Activated naive CD8-positive, alpha-beta T cell treated with anti-CD3 and anti-CD28 coated beads, Interleukin-2, amount 50 U/mL, for 24 hours (primary cell): ENCODE measurements at regions not wholly inside any gene's neighbourhood (a gene's known extent, or its start where the extent isn't known, plus 50 kb on each side); places are given as distances from the start of the nearest gene placed in this dataset.
"Not testable (repeated sequence)": the region's sequence is repeated elsewhere in the genome, so short reads cannot be mapped to it uniquely, and the experiment has no call there.

Experiments
- ATAC-seq: fragments of 150-1000 bp; cut with Tn5 transposase; one replicate; pipeline ENCODE4 v1.10.0; 2021
- DNase-seq: peaks from one replicate; pipeline ENCODE4 v3.0.0; 2021
- H3K27ac Mint-ChIP-seq: one replicate; pipeline ENCODE4 v1.8.0; 2021; ENCODE audit warnings: mild to moderate bottlenecking, mixed read lengths
- H3K27me3 Mint-ChIP-seq: one replicate; pipeline ENCODE4 v1.8.0; 2021; ENCODE audit warnings: mixed read lengths
- H3K36me3 Mint-ChIP-seq: one replicate; pipeline ENCODE4 v1.8.0; 2021; ENCODE audit warnings: low read depth, mixed read lengths
- H3K4me1 Mint-ChIP-seq: one replicate; pipeline ENCODE4 v1.8.0; 2021; ENCODE audit warnings: mixed read lengths
- H3K4me3 Mint-ChIP-seq: one replicate; pipeline ENCODE4 v1.8.0; 2021; ENCODE audit warnings: mild to moderate bottlenecking, moderate library complexity, mixed read lengths
- H3K9me3 Mint-ChIP-seq: one replicate; pipeline ENCODE4 v1.8.0; 2021; ENCODE audit warnings: mixed read lengths

DNA sequence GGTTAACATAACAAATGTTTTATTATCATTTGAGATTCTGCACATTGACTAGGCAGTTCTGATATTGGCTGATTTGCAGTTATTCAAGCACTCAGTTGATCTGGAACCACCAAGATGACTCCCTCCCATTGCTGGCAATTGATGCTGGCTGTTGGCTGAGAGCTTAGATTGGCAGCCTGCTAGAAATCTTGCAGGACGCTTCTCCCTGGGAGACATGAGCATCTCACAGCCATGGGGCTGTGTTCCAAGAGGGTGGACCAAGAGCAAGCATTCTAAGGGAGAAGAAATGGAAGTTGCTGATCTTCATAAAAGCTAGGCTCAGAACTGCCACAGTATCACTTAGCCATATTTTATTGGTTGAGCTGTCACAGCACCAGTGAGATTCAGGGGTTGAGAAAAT is 233.4 kb upstream of the ID4 start:
- H3K9me3 Mint-ChIP-seq, result peaks cover 1% of the 10 kb centered on the region
- no peak for ATAC-seq
- no peaks in the 10 kb centered on the region for H3K27me3 Mint-ChIP-seq
- H3K4me1 Mint-ChIP-seq, result no peaks in the 10 kb centered on the region
- H3K36me3 Mint-ChIP-seq, result no peaks in the 10 kb centered on the region
- H3K27ac Mint-ChIP-seq, result no peak overlapping the region
- no peak for DNase-seq
- no peak overlapping the region for H3K4me3 Mint-ChIP-seq

GRCh38 chr6:19605624-19606023 is 231.5 kb upstream of the ID4 start:
- DNase-seq (no peak), ATAC-seq (no peak)
- Mint-ChIP-seq H3K27ac (no peak overlapping the region), H3K27me3 (no peaks in the 10 kb centered on the region), H3K4me1 (no peaks in the 10 kb centered on the region), H3K4me3 (no peak overlapping the region), H3K36me3 (no peaks in the 10 kb centered on the region), H3K9me3 (no peaks in the 10 kb centered on the region)

GRCh38 chr6:19608546-19608945 is 228.6 kb upstream of the ID4 start:
- no peak for ATAC-seq
- Mint-ChIP-seq H3K36me3 (no peaks in the 10 kb centered on the region), H3K27ac (no peak overlapping the region), H3K4me3 (no peak overlapping the region), H3K9me3 (no peaks in the 10 kb centered on the region), H3K27me3 (no peaks in the 10 kb centered on the region), H3K4me1 (no peaks in the 10 kb centered on the region)
- DNase-seq, result no peak

- no peak overlapping the region for H3K27ac Mint-ChIP-seq
- H3K4me1 Mint-ChIP-seq, result no peaks in the 10 kb centered on the region
- no peak for ATAC-seq
- peaks cover under 1% of the 10 kb centered on the region for H3K9me3 Mint-ChIP-seq
- H3K27me3 Mint-ChIP-seq, result no peaks in the 10 kb centered on the region
- no peak overlapping the region for H3K4me3 Mint-ChIP-seq
- no peaks in the 10 kb centered on the region for H3K36me3 Mint-ChIP-seq
- DNase-seq, result no peak
Measured at GRCh38 chr6:19609972-19610641, 227.1 kb upstream of the ID4 start.

GRCh38 chr6:19612672-19613466 is 224.3 kb upstream of the ID4 start:
- ATAC-seq, H3K4me1 Mint-ChIP-seq, H3K27me3 Mint-ChIP-seq, H3K27ac Mint-ChIP-seq, H3K36me3 Mint-ChIP-seq, H3K4me3 Mint-ChIP-seq, DNase-seq: not testable (repeated sequence)
- peaks cover 17% of the 10 kb centered on the region for H3K9me3 Mint-ChIP-seq

GRCh38 chr6:19613678-19614077 is 223.5 kb upstream of the ID4 start:
- DNase-seq (no peak), ATAC-seq (no peak)
- Mint-ChIP-seq H3K27me3 (no peaks in the 10 kb centered on the region), H3K4me3 (no peak overlapping the region), H3K9me3 (peaks cover 22% of the 10 kb centered on the region), H3K27ac (no peak overlapping the region), H3K4me1 (no peaks in the 10 kb centered on the region), H3K36me3 (no peaks in the 10 kb centered on the region)

- Mint-ChIP-seq H3K27me3 (no peaks in the 10 kb centered on the region), H3K4me1 (no peaks in the 10 kb centered on the region), H3K36me3 (no peaks in the 10 kb centered on the region), H3K27ac (no peak overlapping the region), H3K4me3 (no peak overlapping the region), H3K9me3 (peaks cover 22% of the 10 kb centered on the region)
- ATAC-seq (no peak), DNase-seq (no peak)
Measured at GRCh38 chr6:19616022-19616421, 221.1 kb upstream of the ID4 start.

DNA sequence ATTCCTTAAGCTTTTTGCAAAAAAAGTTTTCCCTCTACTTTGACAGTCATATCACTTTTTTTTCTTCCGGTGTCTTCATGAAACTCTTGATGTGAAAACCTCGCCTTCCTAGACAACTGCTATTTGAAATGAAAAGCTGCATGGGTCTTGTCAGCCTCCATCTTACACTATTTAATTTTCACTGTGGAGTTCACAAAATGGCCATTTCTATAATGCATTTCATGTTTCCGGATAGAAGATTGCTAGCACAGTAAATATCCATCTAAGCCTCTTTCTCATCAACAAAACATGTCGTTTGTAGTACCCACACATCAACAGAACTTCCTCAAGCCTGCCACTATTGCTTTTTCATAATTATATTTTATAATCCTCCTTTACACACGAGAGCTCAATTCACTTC is 204.9 kb upstream of the ID4 start:
- no peaks in the 10 kb centered on the region for H3K36me3 Mint-ChIP-seq
- ATAC-seq (no peak), DNase-seq (no peak)
- no peaks in the 10 kb centered on the region for H3K27me3 Mint-ChIP-seq
- H3K27ac Mint-ChIP-seq, result no peak overlapping the region
- no peaks in the 10 kb centered on the region for H3K4me1 Mint-ChIP-seq
- H3K9me3 Mint-ChIP-seq, result no peaks in the 10 kb centered on the region
- H3K4me3 Mint-ChIP-seq, result no peak overlapping the region

DNA sequence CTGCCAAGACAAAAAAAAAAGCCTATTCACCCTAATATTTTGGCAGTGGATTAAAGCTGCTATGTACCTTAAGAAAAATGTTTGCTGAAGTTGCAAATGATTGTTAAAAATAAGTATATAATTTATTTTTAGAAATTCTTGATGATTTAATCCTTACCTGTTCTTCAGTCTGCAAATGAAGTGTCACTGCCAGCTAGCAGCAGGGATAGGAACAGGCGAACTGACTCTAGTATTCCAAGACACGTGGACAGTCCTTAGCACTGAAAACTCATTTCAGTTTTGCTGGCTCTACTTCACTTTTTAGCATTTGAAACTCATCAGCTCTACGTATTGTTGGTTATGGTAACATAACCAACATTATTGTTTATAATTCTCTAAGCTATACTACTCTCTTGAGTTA is 204.4 kb upstream of the ID4 start:
- H3K4me1 Mint-ChIP-seq, result no peaks in the 10 kb centered on the region
- H3K27ac Mint-ChIP-seq, result no peak overlapping the region
- ATAC-seq (no peak), DNase-seq (no peak)
- peaks cover under 1% of the 10 kb centered on the region for H3K9me3 Mint-ChIP-seq
- no peaks in the 10 kb centered on the region for H3K36me3 Mint-ChIP-seq
- no peak overlapping the region for H3K4me3 Mint-ChIP-seq
- no peaks in the 10 kb centered on the region for H3K27me3 Mint-ChIP-seq

- ATAC-seq (no peak), DNase-seq (no peak)
- no peaks in the 10 kb centered on the region for H3K27me3 Mint-ChIP-seq
- no peak overlapping the region for H3K27ac Mint-ChIP-seq
- no peak overlapping the region for H3K4me3 Mint-ChIP-seq
- no peaks in the 10 kb centered on the region for H3K36me3 Mint-ChIP-seq
- H3K4me1 Mint-ChIP-seq, result no peaks in the 10 kb centered on the region
- peaks cover 16% of the 10 kb centered on the region for H3K9me3 Mint-ChIP-seq
Measured at GRCh38 chr6:19635728-19636127, 201.4 kb upstream of the ID4 start.

- no peak overlapping the region for H3K27ac Mint-ChIP-seq
- H3K4me3 Mint-ChIP-seq, result no peak overlapping the region
- H3K27me3 Mint-ChIP-seq, result no peaks in the 10 kb centered on the region
Measured at GRCh38 chr6:19637010-19637409, 200.2 kb upstream of the ID4 start.

GRCh38 chr6:19638931-19639330 is 198.2 kb upstream of the ID4 start:
- Mint-ChIP-seq H3K36me3 (no peaks in the 10 kb centered on the region), H3K27me3 (no peaks in the 10 kb centered on the region), H3K4me3 (no peak overlapping the region), H3K27ac (no peak overlapping the region), H3K9me3 (peaks cover 16% of the 10 kb centered on the region), H3K4me1 (no peaks in the 10 kb centered on the region)
- ATAC-seq, result no peak
- DNase-seq, result no peak

More at GRCh38 chr6:19637010-19637409, 200.2 kb upstream of the ID4 start:
- no peak for DNase-seq
- H3K36me3 Mint-ChIP-seq, result no peaks in the 10 kb centered on the region
- H3K4me1 Mint-ChIP-seq, result no peaks in the 10 kb centered on the region
- no peak for ATAC-seq
- peaks cover 16% of the 10 kb centered on the region for H3K9me3 Mint-ChIP-seq

DNA sequence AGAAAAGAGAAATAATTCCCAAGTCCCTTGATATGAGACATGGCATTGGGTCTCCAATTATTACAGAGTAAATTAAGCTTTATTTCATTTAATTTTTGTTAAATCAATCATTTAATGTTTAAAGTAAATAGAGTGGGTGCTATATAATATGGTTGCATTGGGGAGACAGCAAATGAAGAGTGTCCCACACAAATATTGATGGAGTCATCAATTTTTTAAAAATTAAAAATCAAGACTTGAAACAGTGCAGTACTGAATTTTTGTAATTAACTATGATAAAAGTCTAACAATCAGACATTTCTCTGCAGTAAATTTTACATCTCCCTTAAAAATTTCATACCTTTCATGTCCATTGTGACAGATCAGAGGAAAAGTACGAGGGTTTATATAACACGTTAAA is 193.9 kb upstream of the ID4 start:
- H3K4me3 Mint-ChIP-seq, result no peak overlapping the region
- no peaks in the 10 kb centered on the region for H3K27me3 Mint-ChIP-seq
- ATAC-seq (no peak), DNase-seq (no peak)
- H3K9me3 Mint-ChIP-seq, result peaks cover 14% of the 10 kb centered on the region
- H3K27ac Mint-ChIP-seq, result no peak overlapping the region
- H3K36me3 Mint-ChIP-seq, result no peaks in the 10 kb centered on the region
- no peaks in the 10 kb centered on the region for H3K4me1 Mint-ChIP-seq

DNA sequence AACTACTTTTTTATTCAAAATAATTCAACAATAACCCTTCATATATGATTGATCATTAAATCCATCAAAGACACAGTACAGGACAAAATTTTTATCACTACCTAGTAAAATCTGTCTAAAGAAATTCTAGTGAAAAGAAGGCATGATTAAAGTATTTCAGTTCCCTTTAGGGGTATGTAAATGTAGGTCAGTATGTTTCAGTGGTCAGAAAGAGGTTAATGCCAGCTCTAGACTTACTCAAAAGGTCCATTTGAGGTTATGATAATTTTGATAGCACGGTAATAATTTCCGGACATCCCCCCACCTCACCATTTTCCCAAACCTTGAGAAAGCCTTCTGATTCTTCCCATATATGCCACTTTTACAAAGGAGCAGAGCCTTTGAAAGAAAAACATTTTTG is 193.5 kb upstream of the ID4 start:
- H3K9me3 Mint-ChIP-seq, result peaks cover 13% of the 10 kb centered on the region
- no peak for ATAC-seq

GRCh38 chr6:19655744-19656143 is 181.4 kb upstream of the ID4 start:
- H3K4me1 Mint-ChIP-seq, result no peaks in the 10 kb centered on the region
- no peaks in the 10 kb centered on the region for H3K36me3 Mint-ChIP-seq
- no peak overlapping the region for H3K27ac Mint-ChIP-seq
- H3K4me3 Mint-ChIP-seq, result no peak overlapping the region
- H3K27me3 Mint-ChIP-seq, result no peaks in the 10 kb centered on the region
- ATAC-seq (no peak), DNase-seq (no peak)
- peaks cover 5% of the 10 kb centered on the region for H3K9me3 Mint-ChIP-seq

More for the DNA sequence above, 193.5 kb upstream of the ID4 start:
- no peak for DNase-seq
- H3K36me3 Mint-ChIP-seq, result no peaks in the 10 kb centered on the region
- H3K4me3 Mint-ChIP-seq, result no peak overlapping the region
- H3K27me3 Mint-ChIP-seq, result no peaks in the 10 kb centered on the region
- H3K4me1 Mint-ChIP-seq, result no peaks in the 10 kb centered on the region
- H3K27ac Mint-ChIP-seq, result no peak overlapping the region
